Panc1 (cell line): ENCODE measurements at regions not wholly inside any gene's neighbourhood (a gene's known extent, or its start where the extent isn't known, plus 50 kb on each side); places are given as distances from the start of the nearest gene placed in this dataset.

Experiments used
- ATAC-seq: fragments of 200-7000 bp; cut with Tn5 transposase; 2 replicates; pipeline ENCODE4 v1.9.1; 2020; ENCODE audit warnings: mild to moderate bottlenecking, moderate library complexity
- BruUV-seq: library from RNA; stranded (reverse); fragments of 400-500 nt; replicated peaks from 2 replicates; lab custom pipeline; 2021; lab: Mats Ljungman, UMichigan
- CTCF ChIA-PET: fragments of 300-600 bp; sonication (Branson Sonifier 250); formaldehyde crosslinking; loops from one replicate; lab custom pipeline; 2022; ENCODE audit warnings: antibody characterized with exemption; lab: Charles Lee
- POLR2A ChIA-PET: fragments of 300-600 bp; sonication (Branson Sonifier 250); formaldehyde crosslinking; loops from one replicate; lab custom pipeline; 2022; ENCODE audit warnings: antibody characterized with exemption; lab: Charles Lee
- DNase-seq: peaks from one replicate; pipeline ENCODE4 v3.0.0-alpha.2; 2010; ENCODE audit warnings: low read depth, low spot score
- H3K27ac ChIP-seq: 2 replicates; pipeline ENCODE4 v1.5.1; 2011; ENCODE audit warnings: mild to moderate bottlenecking, low read length, inconsistent platforms
- H3K27me3 ChIP-seq: fragments of 200-500 bp; sonication (Bioruptor generic); 2 replicates; pipeline ENCODE4 v1.6.0; 2014; ENCODE audit warnings: low read length, inconsistent platforms; ENCODE audit not compliant: control insufficient read depth, insufficient read depth
- H3K36me3 ChIP-seq: fragments of 200-500 bp; sonication (Bioruptor generic); 2 replicates; pipeline ENCODE4 v1.5.1; 2014; ENCODE audit warnings: inconsistent platforms, mild to moderate bottlenecking, low read length, moderate library complexity; ENCODE audit not compliant: control insufficient read depth, insufficient read depth
- H3K4me1 ChIP-seq: 2 replicates; pipeline ENCODE4 v1.5.1; 2011; ENCODE audit warnings: inconsistent platforms, mild to moderate bottlenecking, low read length, moderate library complexity; ENCODE audit not compliant: control insufficient read depth, insufficient read depth
- H3K4me3 ChIP-seq, 2 experiments: 2 replicates each; pipeline ENCODE4 v1.5.1; 2011 to 2012; ENCODE audit warnings: low read depth in 2 of 2, low read length in 2 of 2, mild to moderate bottlenecking in 2 of 2, inconsistent platforms in 1 of 2, moderate library complexity in 1 of 2
- H3K9me3 ChIP-seq: fragments of 200-500 bp; sonication (Bioruptor generic); 2 replicates; pipeline ENCODE4 v1.5.1; 2014; ENCODE audit warnings: low read depth, mild to moderate bottlenecking, inconsistent platforms, low read length, moderate library complexity; ENCODE audit not compliant: control insufficient read depth, insufficient read depth
- POLR2AphosphoS5 ChIP-seq: IDR thresholded peaks from 2 replicates; pipeline ENCODE4 v1.6.1; 2012; ENCODE audit warnings: mild to moderate bottlenecking, low read depth, low read length, moderate library complexity
- REST ChIP-seq, 2 experiments: IDR thresholded peaks; 2 replicates each; pipeline ENCODE4 v1.6.1; 2011 to 2012; ENCODE audit warnings: low read depth in 2 of 2, control low read depth in 1 of 2, low read length in 1 of 2, mild to moderate bottlenecking in 1 of 2, moderate library complexity in 1 of 2; ENCODE audit not compliant: insufficient read depth in 1 of 2
- SIN3A ChIP-seq: IDR thresholded peaks from 2 replicates; pipeline ENCODE4 v1.6.1; 2012; ENCODE audit warnings: low read depth, mild to moderate bottlenecking, low read length, moderate library complexity, borderline replicate concordance; ENCODE audit not compliant: insufficient read depth
- TCF7L2 ChIP-seq: IDR thresholded peaks from 2 replicates; pipeline ENCODE4 v1.6.1; 2011; ENCODE audit warnings: mild to moderate bottlenecking, low read depth, low read length, inconsistent platforms
- in situ Hi-C: cut with HindIII; loops from 2 replicates; pipeline ENCODE4 v1.10.0; 2016; ENCODE audit warnings: low sequenced_read_pairs, low pct_unique_long_range_greater_than_20kb
- intact Hi-C: fragments of 100-400 bp; cut with micrococcal nuclease; formaldehyde crosslinking; loops from one replicate; pipeline ENCODE4 v1.10.0; 2022; ENCODE audit not compliant: unreplicated experiment
- TF ChIP-seq, protein P1 (sequence below): fragments of 450-650 bp; IDR thresholded peaks from 2 replicates; pipeline ENCODE4 v1.5.1; 2017; ENCODE audit warnings: mild to moderate bottlenecking

GRCh38 chrX:42606591-42606990, 171.4 kb downstream of the PPP1R2C start:
- CTCF ChIA-PET: no interaction called here
- no peaks in the 10 kb centered on the region for H3K4me1 ChIP-seq
- intact Hi-C loops: no loop called here
- no peaks in the 10 kb centered on the region for H3K9me3 ChIP-seq
- in situ Hi-C loops: no loop called here
- H3K27me3 ChIP-seq: no peaks in the 10 kb centered on the region
- H3K36me3 ChIP-seq: no peaks in the 10 kb centered on the region
- no peak overlapping the region for H3K4me3 ChIP-seq
- POLR2A ChIA-PET: no interaction called here
- BruUV-seq: no TSS peak
- no peak for DNase-seq
- no peak overlapping the region for H3K27ac ChIP-seq
- no peak for TF ChIP-seq REST (IDR thresholded peaks at IDR 0.05; ENCODE audit: insufficient read depth in 1 of 2, low read depth in 2 of 2, low read length in 1 of 2)
- TF ChIP-seq, protein P1, sequence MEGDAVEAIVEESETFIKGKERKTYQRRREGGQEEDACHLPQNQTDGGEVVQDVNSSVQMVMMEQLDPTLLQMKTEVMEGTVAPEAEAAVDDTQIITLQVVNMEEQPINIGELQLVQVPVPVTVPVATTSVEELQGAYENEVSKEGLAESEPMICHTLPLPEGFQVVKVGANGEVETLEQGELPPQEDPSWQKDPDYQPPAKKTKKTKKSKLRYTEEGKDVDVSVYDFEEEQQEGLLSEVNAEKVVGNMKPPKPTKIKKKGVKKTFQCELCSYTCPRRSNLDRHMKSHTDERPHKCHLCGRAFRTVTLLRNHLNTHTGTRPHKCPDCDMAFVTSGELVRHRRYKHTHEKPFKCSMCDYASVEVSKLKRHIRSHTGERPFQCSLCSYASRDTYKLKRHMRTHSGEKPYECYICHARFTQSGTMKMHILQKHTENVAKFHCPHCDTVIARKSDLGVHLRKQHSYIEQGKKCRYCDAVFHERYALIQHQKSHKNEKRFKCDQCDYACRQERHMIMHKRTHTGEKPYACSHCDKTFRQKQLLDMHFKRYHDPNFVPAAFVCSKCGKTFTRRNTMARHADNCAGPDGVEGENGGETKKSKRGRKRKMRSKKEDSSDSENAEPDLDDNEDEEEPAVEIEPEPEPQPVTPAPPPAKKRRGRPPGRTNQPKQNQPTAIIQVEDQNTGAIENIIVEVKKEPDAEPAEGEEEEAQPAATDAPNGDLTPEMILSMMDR: no peak
- ATAC-seq: no peak

GRCh38 chrX:42604302-42604701, 173.7 kb downstream of the PPP1R2C start:
- no peak overlapping the region for H3K27ac ChIP-seq
- H3K4me1 ChIP-seq: no peaks in the 10 kb centered on the region
- H3K4me3 ChIP-seq: no peak overlapping the region
- in situ Hi-C loops (no loop called here), intact Hi-C loops (no loop called here)
- ATAC-seq (no peak), DNase-seq (no peak)
- no TSS peak for BruUV-seq
- ChIA-PET POLR2A (no interaction called here), CTCF (no interaction called here)
- no peak for TF ChIP-seq SIN3A
- no peak for TF ChIP-seq POLR2AphosphoS5
- no peak for TF ChIP-seq REST (IDR thresholded peaks at IDR 0.05; ENCODE audit: insufficient read depth in 1 of 2, low read depth in 2 of 2, low read length in 1 of 2)
- TF ChIP-seq, protein P1: no peak
- TF ChIP-seq TCF7L2: no peak
- no peaks in the 10 kb centered on the region for H3K9me3 ChIP-seq
- H3K27me3 ChIP-seq: no peaks in the 10 kb centered on the region
- H3K36me3 ChIP-seq: no peaks in the 10 kb centered on the region
